IPS DF 19.7 (cell line): ENCODE measurements at regions not wholly inside any gene's neighbourhood (a gene's known extent, or its start where the extent isn't known, plus 50 kb on each side); places are given as distances from the start of the nearest gene placed in this dataset.
"Not testable (repeated sequence)": the region's sequence is repeated elsewhere in the genome, so short reads cannot be mapped to it uniquely, and the experiment has no call there.

ENCODE experiments used
- DNase-seq: peaks from one replicate; pipeline ENCODE4 v3.0.0-alpha.2; 2013; ENCODE audit warnings: low read depth, low spot score

DNA sequence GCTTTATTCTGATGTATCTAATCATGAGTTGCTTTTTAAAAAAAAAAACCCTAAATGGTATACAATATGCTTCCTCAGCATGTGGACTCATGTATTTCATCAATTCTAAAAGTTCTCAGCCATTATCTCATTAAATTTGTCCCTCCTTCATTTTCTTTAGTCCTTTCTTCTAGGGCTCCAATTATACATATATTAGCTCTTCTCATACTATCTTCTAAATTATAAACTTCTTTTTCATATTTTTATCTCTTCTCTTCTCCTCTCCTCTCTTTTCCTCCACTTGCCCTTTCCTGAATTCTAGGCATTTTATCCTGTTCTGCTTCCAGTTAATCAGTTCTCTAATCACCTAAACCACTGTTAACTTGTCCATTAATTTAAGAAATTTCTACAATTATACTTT is 55.0 kb upstream of the IL33 start:
- DNase-seq = no peak

DNA sequence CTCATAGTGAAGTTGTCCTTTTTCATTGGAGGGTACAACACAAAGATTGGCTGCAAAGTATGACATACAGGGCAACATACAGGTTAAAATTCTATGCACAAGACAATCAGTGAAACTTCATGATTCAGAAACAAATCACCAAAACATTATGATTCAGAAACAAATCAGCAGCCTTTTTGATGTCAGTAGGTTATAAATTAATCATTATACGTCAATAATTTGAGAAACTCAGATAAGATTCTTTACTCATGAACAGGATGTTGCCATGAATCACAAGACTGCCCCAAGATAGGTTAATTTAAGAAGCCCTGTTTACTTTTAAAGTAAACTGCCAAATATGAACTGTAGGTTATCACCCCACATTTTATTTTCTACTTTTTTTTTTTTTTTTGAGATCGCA is 62.2 kb upstream of the IL33 start:
- no peak for DNase-seq

DNA sequence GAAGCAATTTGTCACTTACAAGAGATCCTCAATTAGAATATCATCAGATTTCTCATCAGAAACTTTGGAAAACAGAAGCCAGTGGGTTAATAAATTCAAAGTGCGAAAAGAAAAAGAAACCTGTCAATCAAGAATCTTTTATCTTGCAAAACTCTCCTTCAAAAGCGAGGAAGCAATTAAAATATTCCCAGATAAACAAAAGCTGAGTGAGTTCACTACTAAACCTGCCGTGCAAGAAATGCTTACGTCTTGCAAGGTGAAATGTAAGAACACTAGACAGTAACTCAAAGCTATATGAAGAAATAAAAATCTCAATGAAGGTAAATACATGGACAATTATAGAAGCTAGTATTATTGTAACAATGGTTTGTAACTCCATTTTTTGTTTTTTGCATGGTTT is 62.8 kb upstream of the IL33 start:
- DNase-seq = no peak

DNA sequence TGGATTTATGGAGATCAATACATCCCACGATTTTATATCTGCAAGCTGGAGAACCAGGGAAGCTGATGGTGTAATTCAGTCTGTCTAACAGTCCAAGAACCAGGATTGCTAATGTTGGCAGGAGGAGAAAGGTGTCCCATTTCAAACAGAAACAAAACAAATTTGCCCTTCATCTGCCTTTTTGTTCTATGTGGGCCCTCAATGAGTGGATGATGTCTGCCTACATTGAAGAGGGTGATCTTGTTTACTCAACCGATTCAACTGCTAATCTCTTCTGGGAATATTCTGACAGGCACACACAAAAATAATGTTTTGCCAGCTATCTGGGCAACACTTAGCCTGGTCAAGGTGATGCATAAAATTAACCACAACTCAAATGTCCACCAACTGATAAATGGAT is 65.1 kb upstream of the IL33 start:
- DNase-seq = no peak

GRCh38 chr9:6149315-6149714 is 66.3 kb upstream of the IL33 start:
- no peak for DNase-seq

DNA sequence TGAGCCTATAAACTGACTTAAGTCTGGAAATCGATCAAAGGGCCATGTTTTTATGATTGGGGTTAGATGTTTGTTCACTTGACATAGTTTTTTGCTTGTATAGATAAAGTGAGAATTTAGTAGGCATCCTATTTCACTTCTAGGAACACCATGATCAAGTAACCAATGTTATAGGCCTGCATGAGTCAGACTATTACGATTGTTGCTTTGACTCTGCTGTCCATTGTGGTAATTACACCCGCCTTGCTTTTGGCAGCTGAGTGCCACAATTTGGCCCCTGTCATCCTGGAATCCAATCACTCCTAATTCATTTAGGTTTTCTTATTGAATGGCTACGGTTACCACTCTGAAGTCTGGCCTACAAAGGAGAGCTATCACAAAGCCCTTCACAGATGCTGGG is 67.8 kb upstream of the IL33 start:
- no peak for DNase-seq

DNA sequence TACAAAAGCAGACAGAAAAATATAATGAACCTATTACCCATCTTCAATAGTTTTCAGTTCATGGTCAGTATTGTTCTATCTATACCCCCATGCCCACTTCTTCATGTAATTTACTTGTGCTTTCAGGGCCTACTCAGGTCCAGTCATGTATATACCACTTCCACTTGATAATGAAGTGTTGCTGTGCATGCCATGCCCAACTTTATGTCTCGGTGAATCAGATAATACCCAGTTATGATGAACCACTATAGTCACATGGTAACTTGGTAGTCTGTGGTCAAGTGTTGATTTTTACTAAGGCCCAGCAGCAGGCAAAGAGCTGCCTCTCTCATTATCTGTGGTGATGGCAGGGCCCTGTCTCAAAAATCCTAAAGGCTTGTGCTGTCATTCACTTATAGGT is 70.7 kb upstream of the IL33 start:
- no peak for DNase-seq

DNA sequence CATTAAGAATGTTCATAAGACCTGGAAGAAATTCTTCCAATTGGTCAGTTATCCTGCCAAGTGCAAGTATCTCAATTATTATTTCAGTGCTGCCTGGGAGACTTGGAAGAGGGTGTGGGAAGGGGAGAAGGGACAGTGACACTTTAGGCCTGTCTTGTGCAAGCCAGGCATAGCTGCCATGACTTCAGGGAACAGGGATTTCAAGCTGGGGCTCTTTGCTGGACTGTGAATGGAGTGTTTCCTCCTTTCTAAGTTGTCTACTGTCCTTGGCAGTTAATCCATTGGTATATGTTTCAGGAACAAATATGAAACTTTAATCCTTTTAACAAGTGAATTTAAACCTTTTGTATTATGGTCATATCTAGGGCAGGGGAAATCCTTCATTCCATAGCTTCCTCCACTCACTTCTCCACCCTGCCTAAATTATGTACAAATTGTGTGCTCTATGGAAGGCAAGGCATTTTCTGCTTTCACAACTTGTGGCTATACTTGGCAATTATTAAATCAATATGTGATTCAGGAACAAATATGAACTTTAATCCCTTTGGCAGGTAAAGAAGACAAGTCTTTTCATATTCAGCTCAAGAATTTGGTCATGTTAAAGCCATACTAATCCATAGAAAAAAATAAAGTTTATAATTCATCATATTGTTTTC is 72.7 kb upstream of the IL33 start:
- no peak for DNase-seq

DNA sequence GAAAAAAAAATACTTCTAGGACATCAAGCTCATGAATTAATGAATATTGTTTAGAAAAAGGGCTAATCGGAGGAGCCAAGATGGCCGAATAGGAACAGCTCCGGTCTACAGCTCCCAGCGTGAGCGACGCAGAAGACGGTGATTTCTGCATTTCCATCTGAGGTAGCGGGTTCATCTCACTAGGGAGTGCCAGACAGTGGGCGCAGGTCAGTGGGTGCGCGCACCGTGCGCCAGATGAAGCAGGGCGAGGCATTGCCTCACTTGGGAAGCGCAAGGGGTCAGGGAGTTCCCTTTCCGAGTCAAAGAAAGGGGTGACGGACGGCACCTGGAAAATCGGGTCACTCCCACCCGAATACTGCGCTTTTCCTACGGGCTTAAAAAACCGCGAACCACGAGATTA is 79.8 kb upstream of the IL33 start:
- not testable (repeated sequence) for DNase-seq

GRCh38 chr9:6134661-6135180 is 80.9 kb upstream of the IL33 start:
- DNase-seq = no peak

- no peak for DNase-seq
Observed at GRCh38 chr9:6133346-6134063, 82.1 kb upstream of the IL33 start.

DNA sequence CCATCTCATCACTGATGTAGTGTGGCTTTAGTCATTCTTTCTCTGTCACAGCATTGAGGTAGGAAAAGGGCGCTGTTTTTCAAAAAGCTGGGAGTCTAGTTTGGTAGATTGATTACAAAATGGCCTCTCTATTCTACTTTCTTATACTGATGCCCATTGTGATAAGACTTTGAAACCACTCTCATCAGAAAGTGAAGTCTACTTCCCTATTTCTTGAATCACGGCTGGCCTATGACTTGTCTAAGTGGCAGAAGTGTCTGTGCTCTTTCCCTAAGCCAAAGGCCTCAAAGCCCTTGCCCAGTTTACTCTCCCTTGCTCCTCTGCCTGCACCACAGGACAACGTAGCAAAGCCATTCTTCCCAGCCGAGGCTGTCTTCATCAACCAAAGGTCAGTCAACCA is 83.0 kb upstream of the IL33 start:
- DNase-seq = no peak

DNA sequence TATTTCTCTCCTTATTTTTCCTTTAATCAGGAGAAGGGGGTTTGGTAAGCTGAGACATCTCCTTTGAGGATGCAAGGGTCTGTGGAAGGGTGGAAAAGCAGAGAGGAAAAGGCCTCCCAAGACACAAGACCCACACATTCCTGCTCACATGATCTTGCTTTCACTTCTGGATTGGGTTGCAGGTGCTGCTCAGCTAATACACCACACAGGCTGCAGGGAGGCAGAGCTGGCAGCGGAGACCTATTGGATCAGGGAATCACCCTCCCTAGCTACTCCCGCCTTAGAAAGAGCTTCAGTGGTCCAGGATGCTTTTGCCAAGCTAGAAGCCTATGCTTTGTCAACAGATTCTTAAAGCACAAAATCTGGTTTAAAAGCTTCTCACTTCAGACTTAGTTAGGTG is 87.6 kb upstream of the IL33 start:
- DNase-seq = no peak

- DNase-seq = no peak
Observed at GRCh38 chr9:6126377-6126776, 89.2 kb upstream of the IL33 start.

- DNase-seq = no peak
Observed at GRCh38 chr9:6123416-6123815, 92.2 kb upstream of the IL33 start.

GRCh38 chr9:6121707-6122106 is 93.9 kb upstream of the IL33 start:
- no peak for DNase-seq

DNA sequence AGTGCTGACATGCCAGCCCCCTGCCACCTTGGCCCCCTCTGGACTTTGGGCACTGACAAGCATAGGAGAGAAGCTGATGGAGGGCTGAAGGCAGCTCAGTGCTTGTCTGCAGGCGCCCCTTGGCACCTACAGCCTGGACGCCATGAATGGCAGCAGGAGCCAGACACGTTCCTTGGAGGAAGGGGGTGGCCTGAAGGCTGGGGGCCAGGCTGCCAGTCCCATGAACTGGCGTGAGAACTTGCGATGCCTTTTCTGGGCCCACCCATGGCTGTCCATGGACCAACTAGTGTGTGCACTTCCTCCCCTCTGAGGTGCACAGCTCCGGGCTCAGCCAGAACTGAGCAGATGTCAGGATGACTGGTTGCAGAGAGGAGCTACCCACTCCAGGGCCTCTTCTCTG is 99.0 kb upstream of the RANBP6 start:
- DNase-seq = no peak

DNA sequence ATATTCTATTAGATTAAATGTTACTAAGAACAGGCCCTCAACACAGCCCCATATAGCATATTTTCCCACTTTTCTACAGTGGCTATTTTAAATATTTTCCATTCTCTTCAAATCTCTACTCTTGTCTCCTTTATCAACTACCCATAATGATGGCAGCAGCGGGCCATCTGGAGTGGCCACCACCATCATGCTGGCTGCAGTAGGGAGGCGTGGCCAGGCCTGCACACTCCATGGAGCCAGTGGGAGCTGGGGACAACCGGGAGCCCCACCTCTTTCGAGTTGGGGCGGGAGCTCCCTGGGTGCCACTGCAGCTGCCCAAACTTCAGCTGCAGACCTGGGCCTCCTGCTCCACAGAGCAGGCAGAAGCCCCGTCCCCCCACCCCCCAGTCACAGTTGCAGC is 98.4 kb upstream of the RANBP6 start:
- DNase-seq = no peak

DNA sequence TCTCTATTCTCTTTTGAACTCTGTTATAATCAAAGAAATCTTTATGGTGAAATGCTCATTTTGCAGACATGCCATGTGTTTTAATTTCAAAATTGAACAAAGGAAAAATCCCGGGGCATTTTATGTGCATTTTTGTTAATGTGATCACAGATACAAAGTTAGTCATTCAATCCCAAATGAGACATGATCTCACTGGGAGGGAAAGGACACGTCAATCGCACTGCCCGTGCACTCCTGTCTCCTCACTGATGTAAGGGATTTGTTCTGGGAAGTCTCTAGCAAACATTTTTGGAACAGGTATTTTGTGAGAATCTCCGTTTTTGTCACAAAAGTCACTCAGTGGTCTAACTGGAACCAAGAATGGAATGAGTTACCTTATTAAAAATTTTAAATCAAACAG is 97.9 kb upstream of the RANBP6 start:
- DNase-seq = no peak

GRCh38 chr9:6109986-6110385 is 94.6 kb upstream of the RANBP6 start:
- DNase-seq = no peak

- DNase-seq = no peak
Observed at GRCh38 chr9:6109571-6109970, 94.1 kb upstream of the RANBP6 start.

DNA sequence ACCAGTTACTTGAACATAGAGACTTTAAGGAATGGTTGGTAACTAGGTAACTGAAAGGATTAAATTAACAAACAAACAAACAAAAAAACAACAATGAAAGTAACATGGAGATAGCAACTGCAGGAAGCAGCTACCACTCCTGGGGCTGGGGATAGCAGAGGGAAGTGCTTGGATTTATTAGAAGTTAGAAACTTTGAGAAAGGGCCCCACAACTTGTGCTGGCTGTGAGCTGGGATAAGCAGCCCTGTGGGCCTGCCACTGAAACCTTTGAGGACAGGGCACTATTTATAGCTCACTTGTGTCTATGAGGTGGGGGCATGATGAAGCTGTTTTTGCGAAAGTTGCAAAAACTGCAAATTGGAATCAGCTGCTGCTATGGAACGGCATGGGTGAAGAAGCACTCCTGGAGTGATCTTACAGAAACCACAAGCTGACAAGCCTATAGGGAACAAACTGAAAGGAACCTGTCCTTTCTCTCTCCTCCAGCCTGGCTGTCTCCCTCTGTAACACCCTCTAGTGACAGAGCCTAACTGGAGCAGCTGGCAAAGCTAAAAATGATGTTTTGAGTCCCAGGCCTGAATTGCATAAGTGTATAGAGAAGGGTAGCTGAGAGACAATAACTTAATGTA is 91.4 kb upstream of the RANBP6 start:
- DNase-seq = no peak

DNA sequence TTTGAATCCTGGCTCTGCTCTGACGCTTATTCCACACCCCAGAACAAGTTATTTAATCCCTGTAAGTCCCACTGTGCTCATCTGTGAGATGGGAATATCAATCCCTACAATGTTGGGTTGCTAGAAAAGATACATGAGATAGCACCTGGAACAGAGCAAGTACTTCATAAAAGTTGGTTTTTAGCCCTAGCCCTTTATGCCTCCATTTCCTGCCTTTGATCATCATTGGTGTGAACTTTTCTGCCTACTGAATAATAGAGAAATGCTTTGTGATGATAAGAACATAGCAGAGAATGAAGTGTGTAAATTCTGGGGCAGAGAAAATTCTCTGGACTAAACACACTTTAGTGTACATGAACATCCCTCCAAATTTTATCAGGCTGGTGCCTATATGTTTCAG is 90.3 kb upstream of the RANBP6 start:
- no peak for DNase-seq
